GM18867 (cell line): ENCODE measurements at regions not wholly inside any gene's neighbourhood (a gene's known extent, or its start where the extent isn't known, plus 50 kb on each side); places are given as distances from the start of the nearest gene placed in this dataset.

ENCODE experiments used
- ATAC-seq: cut with Tn5 transposase; IDR thresholded peaks from one replicate; pipeline ENCODE4 v1.9.1; 2021; ENCODE audit warnings: mild to moderate bottlenecking, moderate library complexity; ENCODE audit not compliant: unreplicated experiment

- ATAC-seq = no peak
These were observed 224.2 kb downstream of the ENGASE start for GRCh38 chr17:79298799-79299198.

GRCh38 chr17:79296243-79296642, 221.6 kb downstream of the ENGASE start:
- ATAC-seq = no peak

- no peak for ATAC-seq
These were observed 220.7 kb downstream of the ENGASE start for GRCh38 chr17:79295307-79295706.

- ATAC-seq = no peak
These were observed 219.9 kb downstream of the ENGASE start for GRCh38 chr17:79294459-79295071.

- no peak for ATAC-seq
These were observed 217.9 kb downstream of the ENGASE start for GRCh38 chr17:79292501-79292900.

GRCh38 chr17:79291391-79291790, 216.8 kb downstream of the ENGASE start:
- no peak for ATAC-seq

GRCh38 chr17:79290726-79291125, 216.1 kb downstream of the ENGASE start:
- no peak for ATAC-seq

GRCh38 chr17:79288950-79289349, 214.3 kb downstream of the ENGASE start:
- ATAC-seq = no peak

GRCh38 chr17:79286440-79286839, 211.8 kb downstream of the ENGASE start:
- no peak for ATAC-seq

GRCh38 chr17:79285973-79286372, 211.3 kb downstream of the ENGASE start:
- no peak for ATAC-seq

GRCh38 chr17:79282294-79282693, 207.7 kb downstream of the ENGASE start:
- no peak for ATAC-seq

GRCh38 chr17:79281803-79282202, 207.2 kb downstream of the ENGASE start:
- no peak for ATAC-seq

GRCh38 chr17:79280866-79281572, 206.4 kb downstream of the ENGASE start:
- ATAC-seq = no peak

- ATAC-seq = no peak
These were observed 205.4 kb downstream of the ENGASE start for GRCh38 chr17:79280010-79280409.

- ATAC-seq = no peak
These were observed 204.7 kb downstream of the ENGASE start for GRCh38 chr17:79279320-79279719.

GRCh38 chr17:79276821-79277220, 202.2 kb downstream of the ENGASE start:
- ATAC-seq = no peak

- ATAC-seq = no peak
These were observed 199.0 kb downstream of the ENGASE start for GRCh38 chr17:79273660-79274059.

- ATAC-seq = no peak
These were observed 198.1 kb downstream of the ENGASE start for GRCh38 chr17:79272666-79273219.

GRCh38 chr17:79272220-79272619, 197.6 kb downstream of the ENGASE start:
- ATAC-seq = no peak

GRCh38 chr17:79269620-79270019, 195.0 kb downstream of the ENGASE start:
- ATAC-seq = no peak

- no peak for ATAC-seq
These were observed 188.6 kb downstream of the ENGASE start for GRCh38 chr17:79263191-79263590.

- ATAC-seq = no peak
These were observed 188.0 kb downstream of the ENGASE start for GRCh38 chr17:79262624-79263023.
